ENCODE measurements at regions not wholly inside any gene's neighbourhood (a gene's known extent, or its start where the extent isn't known, plus 50 kb on each side); places are given as distances from the start of the nearest gene placed in this dataset.

GRCh38 chr13:73331556-73331955 lies 272.8 kb downstream of the KLF5 start (continued):
- TF ChIP-seq CTCF (IDR thresholded peaks at IDR 0.05 in 2 of 3, conservative IDR thresholded peaks at IDR 0.05 in 1 of 3; ENCODE audit: borderline replicate concordance in 1 of 3, insufficient read depth in 1 of 3, low read depth in 2 of 3, low read length in 2 of 3): no peak

- ATAC-seq (no peak), DNase-seq (ENCODE audit: low read depth, low spot score) (no peak)
- H4K20me1 ChIP-seq (ENCODE audit: insufficient read depth): no peaks in the 10 kb centered on the region
- no peaks in the 10 kb centered on the region for H3K36me3 ChIP-seq (ENCODE audit: control insufficient read depth in 1 of 2, insufficient read depth in 2 of 2, low read length in 2 of 2)
- no peak overlapping the region for H3K4me3 ChIP-seq (replicated peaks in 1 of 2; ENCODE audit: low read depth in 1 of 2, low read length in 2 of 2)
- intact Hi-C loops (cut with micrococcal nuclease): loop anchor here (10.0 kb wide), 1 partner anchor 235 kb away; no protein-coding TSS in a partner anchor
- H3K79me2 ChIP-seq (ENCODE audit: insufficient read depth, low read length): no peaks in the 10 kb centered on the region
- no peak overlapping the region for H3K9ac ChIP-seq (ENCODE audit: low read length)
- H3K9me2 ChIP-seq (ENCODE audit: insufficient read depth): no peaks in the 10 kb centered on the region
- no peak overlapping the region for H2AFZ ChIP-seq (ENCODE audit: low read depth, low read length, poor library complexity, severe bottlenecking)
- ChIA-PET POLR2A (no interaction called here), RAD21 (ENCODE audit: low non-redundant PET in 1 of 2, low total read pairs in 2 of 2, uncharacterized antibody in 2 of 2, unreplicated experiment in 2 of 2) (no interaction called here), CTCF (no interaction called here)
- BruUV-seq (replicated peaks): no TSS peak
- no peak for TF ChIP-seq POLR2AphosphoS5 (IDR thresholded peaks at IDR 0.05; ENCODE audit: low read depth, low read length)
- no peak for TF ChIP-seq SIN3A (IDR thresholded peaks at IDR 0.05; ENCODE audit: low read depth)
- no peak for TF ChIP-seq TCF7L2 (IDR thresholded peaks at IDR 0.05; ENCODE audit: borderline replicate concordance, extremely low read depth, insufficient read depth, insufficient read length)
- no peak for TF ChIP-seq CBX3 (IDR thresholded peaks at IDR 0.05; ENCODE audit: low read depth)
- no peak for TF ChIP-seq EGR1 (IDR thresholded peaks at IDR 0.05; ENCODE audit: low read depth)
- no peak for TF ChIP-seq POLR2A (IDR thresholded peaks at IDR 0.05; ENCODE audit: borderline replicate concordance, extremely low read depth, insufficient read depth, insufficient read length)
- TF ChIP-seq MAX (IDR thresholded peaks at IDR 0.05): no peak
- no peak for TF ChIP-seq ZNF274 (IDR thresholded peaks at IDR 0.05; ENCODE audit: low read depth, low read length)
- TF ChIP-seq JUND (IDR thresholded peaks at IDR 0.05): no peak
- no peaks in the 10 kb centered on the region for H3K27me3 ChIP-seq (ENCODE audit: insufficient read depth, low read length)
- no peak overlapping the region for H3K27ac ChIP-seq (ENCODE audit: low read depth, low read length)
- H3K4me2 ChIP-seq (ENCODE audit: low read length): no peak overlapping the region
- no peaks in the 10 kb centered on the region for H3K9me3 ChIP-seq (ENCODE audit: control insufficient read depth in 1 of 2, insufficient read depth in 1 of 2, low read depth in 1 of 2, low read length in 2 of 2)
- H3K4me1 ChIP-seq (ENCODE audit: control insufficient read depth in 1 of 2, insufficient read depth in 2 of 2, low read length in 2 of 2): peaks cover 8 to 34% of the 10 kb centered on the region in 2 experiments
Measured at GRCh38 chr13:73329355-73329754, 270.6 kb downstream of the KLF5 start.

All from HCT116 (cell line).